Testis (tissue), 2 donors: ENCODE measurements at regions not wholly inside any gene's neighbourhood (a gene's known extent, or its start where the extent isn't known, plus 50 kb on each side); places are given as distances from the start of the nearest gene placed in this dataset.

Experiments
- CTCF ChIP-seq, 3 experiments: fragments of 450-650 bp in 2 of 3; fragments of 200-600 bp in 1 of 3; sonication (generic) in 1 of 3; IDR thresholded peaks; one replicate each; pipeline ENCODE4 v1.5.1; 2016 to 2019; ENCODE audit warnings: antibody characterized with exemption in 3 of 3, mild to moderate bottlenecking in 2 of 3, moderate library complexity in 1 of 3
- POLR2A ChIP-seq: fragments of 450-650 bp; IDR thresholded peaks from one replicate; pipeline ENCODE4 v1.6.1; 2017; ENCODE audit warnings: antibody characterized with exemption, mild to moderate bottlenecking, moderate library complexity

- TF ChIP-seq CTCF (IDR thresholded peaks at IDR 0.05) (no peak), POLR2A (no peak)
Measured at GRCh38 chr2:198701481-198701880, 756.3 kb downstream of the SATB2 start.
